GM21529 (cell line): ENCODE measurements at regions not wholly inside any gene's neighbourhood (a gene's known extent, or its start where the extent isn't known, plus 50 kb on each side); places are given as distances from the start of the nearest gene placed in this dataset.
"Not testable (repeated sequence)": the region's sequence is repeated elsewhere in the genome, so short reads cannot be mapped to it uniquely, and the experiment has no call there.

Source experiments
- ATAC-seq: cut with Tn5 transposase; IDR thresholded peaks from one replicate; pipeline ENCODE4 v1.9.1; 2021; ENCODE audit not compliant: unreplicated experiment

- no peak for ATAC-seq
These were observed 94.7 kb upstream of the TGFBR2 start for GRCh38 chr3:30511524-30512251.

GRCh38 chr3:30512576-30512975, 93.8 kb upstream of the TGFBR2 start:
- no peak for ATAC-seq

GRCh38 chr3:30513374-30514152, 92.8 kb upstream of the TGFBR2 start:
- no peak for ATAC-seq

- no peak for ATAC-seq
These were observed 90.2 kb upstream of the TGFBR2 start for GRCh38 chr3:30516238-30516637.

GRCh38 chr3:30518181-30518864, 88.1 kb upstream of the TGFBR2 start:
- ATAC-seq: no peak

GRCh38 chr3:30518872-30519271, 87.5 kb upstream of the TGFBR2 start:
- ATAC-seq: no peak

- no peak for ATAC-seq
These were observed 85.7 kb upstream of the TGFBR2 start for GRCh38 chr3:30520699-30521098.

GRCh38 chr3:30521156-30521715, 85.2 kb upstream of the TGFBR2 start:
- no peak for ATAC-seq

GRCh38 chr3:30522476-30522875, 83.9 kb upstream of the TGFBR2 start:
- ATAC-seq: no peak

- ATAC-seq: no peak
These were observed 83.0 kb upstream of the TGFBR2 start for GRCh38 chr3:30523366-30523765.

GRCh38 chr3:30524357-30525040, 81.9 kb upstream of the TGFBR2 start:
- no peak for ATAC-seq

- ATAC-seq: no peak
These were observed 80.4 kb upstream of the TGFBR2 start for GRCh38 chr3:30526031-30526430.

GRCh38 chr3:30527186-30527585, 79.2 kb upstream of the TGFBR2 start:
- ATAC-seq: no peak

- ATAC-seq: no peak
These were observed 78.7 kb upstream of the TGFBR2 start for GRCh38 chr3:30527720-30528119.

- no peak for ATAC-seq
These were observed 76.3 kb upstream of the TGFBR2 start for GRCh38 chr3:30530084-30530483.

GRCh38 chr3:30531017-30531570, 75.3 kb upstream of the TGFBR2 start:
- no peak for ATAC-seq

GRCh38 chr3:30535525-30535924, 70.9 kb upstream of the TGFBR2 start:
- ATAC-seq: no peak

- ATAC-seq: no peak
These were observed 67.6 kb upstream of the TGFBR2 start for GRCh38 chr3:30538791-30539190.

GRCh38 chr3:30539206-30539605, 67.2 kb upstream of the TGFBR2 start:
- no peak for ATAC-seq

- no peak for ATAC-seq
These were observed 66.6 kb upstream of the TGFBR2 start for GRCh38 chr3:30539772-30540171.

GRCh38 chr3:30541156-30541555, 65.2 kb upstream of the TGFBR2 start:
- not testable (repeated sequence) for ATAC-seq
